ENCODE measurements at regions not wholly inside any gene's neighbourhood (a gene's known extent, or its start where the extent isn't known, plus 50 kb on each side); places are given as distances from the start of the nearest gene placed in this dataset.

DNA sequence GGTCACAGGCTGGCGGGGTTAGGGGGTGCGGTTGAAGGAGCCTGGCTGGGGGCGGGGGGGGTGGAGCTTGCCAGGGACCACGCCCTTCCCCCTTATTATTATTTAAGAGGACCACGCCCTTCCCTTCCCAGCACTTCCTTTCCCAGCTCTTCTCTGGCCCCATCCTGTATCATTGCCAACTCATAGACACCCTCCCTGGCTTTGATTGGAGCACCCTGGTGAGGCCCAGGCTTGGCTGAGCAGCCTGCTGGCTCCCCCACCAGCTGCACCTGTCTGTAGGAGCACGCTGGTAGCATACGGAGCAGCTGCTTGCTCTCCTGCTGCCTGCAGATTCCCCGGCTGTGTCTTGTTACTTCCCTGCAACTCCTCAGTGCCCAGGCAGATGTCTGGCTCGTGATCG is 62.5 kb upstream of the PDX1 start:
- H3K27ac ChIP-seq: no peak overlapping the region
- TF ChIP-seq, protein P1, sequence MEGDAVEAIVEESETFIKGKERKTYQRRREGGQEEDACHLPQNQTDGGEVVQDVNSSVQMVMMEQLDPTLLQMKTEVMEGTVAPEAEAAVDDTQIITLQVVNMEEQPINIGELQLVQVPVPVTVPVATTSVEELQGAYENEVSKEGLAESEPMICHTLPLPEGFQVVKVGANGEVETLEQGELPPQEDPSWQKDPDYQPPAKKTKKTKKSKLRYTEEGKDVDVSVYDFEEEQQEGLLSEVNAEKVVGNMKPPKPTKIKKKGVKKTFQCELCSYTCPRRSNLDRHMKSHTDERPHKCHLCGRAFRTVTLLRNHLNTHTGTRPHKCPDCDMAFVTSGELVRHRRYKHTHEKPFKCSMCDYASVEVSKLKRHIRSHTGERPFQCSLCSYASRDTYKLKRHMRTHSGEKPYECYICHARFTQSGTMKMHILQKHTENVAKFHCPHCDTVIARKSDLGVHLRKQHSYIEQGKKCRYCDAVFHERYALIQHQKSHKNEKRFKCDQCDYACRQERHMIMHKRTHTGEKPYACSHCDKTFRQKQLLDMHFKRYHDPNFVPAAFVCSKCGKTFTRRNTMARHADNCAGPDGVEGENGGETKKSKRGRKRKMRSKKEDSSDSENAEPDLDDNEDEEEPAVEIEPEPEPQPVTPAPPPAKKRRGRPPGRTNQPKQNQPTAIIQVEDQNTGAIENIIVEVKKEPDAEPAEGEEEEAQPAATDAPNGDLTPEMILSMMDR (IDR thresholded peaks at IDR 0.05): no peak
- no peak for TF ChIP-seq ZFX (IDR thresholded peaks at IDR 0.05; ENCODE audit: borderline replicate concordance)

DNA sequence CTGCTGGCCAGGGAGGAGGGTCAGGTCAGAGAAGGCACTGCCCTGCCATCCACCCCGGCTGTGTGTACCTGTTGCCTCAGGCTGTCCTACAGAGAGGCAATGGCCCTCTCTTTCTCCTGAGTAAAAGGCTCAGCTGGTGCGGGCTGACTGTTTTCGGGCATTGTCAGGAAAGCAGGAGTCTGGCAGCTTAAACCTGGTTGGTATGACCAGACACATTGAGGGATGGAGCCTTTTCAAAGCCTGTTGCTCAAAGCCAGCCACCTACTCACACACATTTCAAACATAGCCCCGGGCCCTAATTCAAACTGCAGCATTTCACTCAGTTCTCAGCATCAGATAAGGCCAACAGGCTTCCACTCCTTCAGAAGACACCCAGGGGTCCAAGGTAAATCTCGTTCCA is 61.8 kb upstream of the PDX1 start:
- no peak overlapping the region for H3K27ac ChIP-seq
- TF ChIP-seq ZFX (IDR thresholded peaks at IDR 0.05; ENCODE audit: borderline replicate concordance): no peak
- TF ChIP-seq, protein P1 (IDR thresholded peaks at IDR 0.05): no peak

DNA sequence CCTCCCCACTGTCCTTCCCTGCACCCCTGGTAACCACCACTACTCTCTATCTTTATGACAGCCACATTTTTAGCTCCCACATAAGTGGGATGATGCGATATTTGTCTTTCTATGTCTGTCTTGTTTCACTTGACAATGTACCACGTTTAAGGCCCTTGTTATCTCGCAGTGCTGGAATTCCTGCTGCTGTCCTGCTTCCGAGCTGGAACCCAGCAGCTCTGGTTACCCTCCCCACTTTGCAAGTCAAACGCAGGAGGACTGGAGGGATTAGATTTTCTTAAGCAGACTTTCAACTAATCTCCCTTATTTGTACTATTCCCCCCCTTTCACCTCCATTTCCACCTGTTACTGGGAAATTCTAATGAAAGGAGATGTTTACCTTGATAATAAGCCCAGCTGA is 59.1 kb upstream of the PDX1 start:
- H3K27ac ChIP-seq: no peak overlapping the region
- TF ChIP-seq, protein P1 (IDR thresholded peaks at IDR 0.05): no peak
- TF ChIP-seq ZFX (IDR thresholded peaks at IDR 0.05; ENCODE audit: borderline replicate concordance): no peak

DNA sequence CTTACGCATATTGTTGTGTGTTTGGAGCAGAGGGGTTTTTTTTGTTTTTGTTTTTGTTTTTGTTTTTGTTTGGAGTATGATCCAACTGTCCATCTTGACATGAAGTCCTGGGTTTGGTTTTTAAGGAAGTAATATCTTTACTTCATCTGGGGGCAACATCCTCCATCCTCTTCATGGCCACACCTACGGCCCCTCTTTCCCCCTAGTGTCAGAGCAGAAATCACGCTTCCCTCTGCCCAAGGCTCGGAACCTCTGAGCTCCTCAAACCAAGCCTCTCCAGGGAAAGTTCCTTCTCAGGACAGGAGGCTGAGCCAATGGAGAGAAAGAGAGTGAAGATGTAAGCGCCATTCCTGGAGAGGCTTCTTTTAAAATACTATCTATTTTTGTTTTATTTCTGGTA is 58.6 kb upstream of the PDX1 start:
- no peak overlapping the region for H3K27ac ChIP-seq
- no peak for TF ChIP-seq ZFX (IDR thresholded peaks at IDR 0.05; ENCODE audit: borderline replicate concordance)
- TF ChIP-seq, protein P1 (IDR thresholded peaks at IDR 0.05): no peak

DNA sequence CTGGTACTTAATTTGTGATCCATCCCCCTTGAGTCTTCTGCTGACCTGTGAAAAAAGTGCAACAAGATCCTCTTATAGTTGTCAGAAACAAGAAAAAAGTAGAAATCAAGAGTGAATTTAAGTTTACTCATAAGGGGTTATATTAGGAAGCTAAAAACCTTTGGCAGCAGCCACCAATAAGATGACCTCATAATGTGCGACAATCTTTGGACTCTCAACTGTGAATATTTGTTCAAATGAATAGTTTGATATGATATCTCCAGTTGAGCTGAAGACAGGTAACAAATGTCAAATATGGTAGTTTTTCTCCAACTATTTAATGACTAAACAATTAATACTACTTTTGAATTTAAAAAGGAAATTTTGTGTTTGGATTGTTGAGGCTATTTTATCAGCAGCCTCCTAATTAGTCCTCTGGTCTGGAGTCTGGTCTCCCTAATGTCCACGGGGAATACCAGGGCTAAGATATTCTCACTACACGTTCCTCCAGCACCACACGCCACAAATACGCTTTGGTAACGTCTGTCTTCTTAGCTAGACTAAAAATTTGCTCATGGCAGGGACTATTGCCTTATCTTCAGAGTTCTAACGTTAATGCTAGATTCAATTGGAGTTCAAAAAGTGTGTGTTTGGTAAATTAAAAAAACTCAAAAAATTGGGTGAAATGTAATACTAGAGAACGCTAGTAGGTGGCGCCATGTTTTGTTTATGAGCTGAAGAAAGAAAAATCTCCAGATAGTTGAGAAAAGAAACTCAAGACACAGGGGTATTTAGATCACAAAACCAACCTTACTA is 51.0 kb upstream of the PDX1 start:
- TF ChIP-seq, protein P1 (IDR thresholded peaks at IDR 0.05): peak; percentile 65
- TF ChIP-seq ZFX (IDR thresholded peaks at IDR 0.05; ENCODE audit: borderline replicate concordance): no peak
- no peak overlapping the region for H3K27ac ChIP-seq

DNA sequence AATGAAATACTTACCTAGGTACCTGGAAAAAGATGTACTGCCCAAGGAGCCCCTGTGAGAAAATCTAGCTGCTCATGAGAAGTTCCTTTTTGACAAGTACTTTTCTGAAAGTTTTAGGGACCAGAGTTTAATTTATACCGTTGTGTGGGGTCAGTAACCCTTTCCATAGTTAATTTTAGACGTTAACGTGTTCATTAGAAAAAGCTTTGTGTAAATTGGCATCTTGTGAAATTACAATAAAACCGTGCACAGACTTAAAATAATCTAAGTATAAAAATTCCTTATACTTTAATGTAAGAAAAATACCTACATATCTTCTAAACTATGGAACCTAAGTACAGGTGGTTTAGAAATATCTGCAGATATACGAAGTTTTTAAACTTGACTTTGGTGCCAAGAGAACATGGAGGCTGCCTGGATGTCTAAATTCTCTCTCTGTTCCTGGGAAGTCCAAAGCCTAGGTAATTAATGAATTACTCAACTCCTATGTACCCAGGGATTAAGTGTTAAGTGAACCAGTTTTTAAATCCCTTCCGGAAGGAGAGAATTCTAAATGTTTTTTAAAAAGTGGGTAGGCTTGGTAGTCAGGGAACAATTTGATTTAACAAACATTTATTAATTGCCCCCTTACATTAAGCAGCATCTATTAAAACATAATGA is 50.2 kb upstream of the PDX1 start:
- TF ChIP-seq, protein P1 (IDR thresholded peaks at IDR 0.05): peak; percentile 29; the same call in 1 of the 2 replicates
- no peak for TF ChIP-seq ZFX (IDR thresholded peaks at IDR 0.05; ENCODE audit: borderline replicate concordance)

More for the DNA sequence above, 50.2 kb upstream of the PDX1 start:
- no peak overlapping the region for H3K27ac ChIP-seq

Measured in 22Rv1 (cell line).